Hepatocyte (in vitro differentiated cells): ENCODE measurements at regions not wholly inside any gene's neighbourhood (a gene's known extent, or its start where the extent isn't known, plus 50 kb on each side); places are given as distances from the start of the nearest gene placed in this dataset.

ENCODE experiments used
- EZH2 ChIP-seq: fragments of 200-600 bp; sonication (generic); IDR thresholded peaks from 2 replicates; pipeline ENCODE4 v1.6.1; 2016; ENCODE audit warnings: antibody characterized with exemption, mild to moderate bottlenecking, borderline replicate concordance
- TF ChIP-seq, protein P1 (sequence below): fragments of 200-600 bp; sonication (generic); IDR thresholded peaks from 2 replicates; pipeline ENCODE4 v1.5.1; 2016; ENCODE audit warnings: antibody characterized with exemption, mild to moderate bottlenecking; ENCODE audit not compliant: poor library complexity

DNA sequence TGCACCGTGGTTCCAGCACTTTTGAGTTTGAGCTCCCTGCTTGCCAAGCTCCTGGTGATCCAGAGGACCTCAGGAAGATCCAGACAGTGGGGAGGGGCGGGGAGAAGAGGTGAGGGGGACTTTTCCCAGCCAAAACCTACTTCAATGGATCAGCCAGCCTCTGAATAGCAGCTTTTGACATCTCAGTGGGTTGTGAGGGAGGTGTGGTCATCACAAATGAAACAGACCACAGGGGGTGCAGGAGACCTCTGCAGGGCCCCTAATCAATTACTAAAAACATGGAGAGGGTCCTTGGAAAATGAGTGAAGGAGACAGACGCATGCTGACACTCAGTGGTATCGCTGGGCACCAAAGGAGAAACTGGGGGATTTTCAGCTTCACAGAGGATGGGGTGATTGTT lies 372.7 kb downstream of the ZNF521 start:
- TF ChIP-seq, protein P1, sequence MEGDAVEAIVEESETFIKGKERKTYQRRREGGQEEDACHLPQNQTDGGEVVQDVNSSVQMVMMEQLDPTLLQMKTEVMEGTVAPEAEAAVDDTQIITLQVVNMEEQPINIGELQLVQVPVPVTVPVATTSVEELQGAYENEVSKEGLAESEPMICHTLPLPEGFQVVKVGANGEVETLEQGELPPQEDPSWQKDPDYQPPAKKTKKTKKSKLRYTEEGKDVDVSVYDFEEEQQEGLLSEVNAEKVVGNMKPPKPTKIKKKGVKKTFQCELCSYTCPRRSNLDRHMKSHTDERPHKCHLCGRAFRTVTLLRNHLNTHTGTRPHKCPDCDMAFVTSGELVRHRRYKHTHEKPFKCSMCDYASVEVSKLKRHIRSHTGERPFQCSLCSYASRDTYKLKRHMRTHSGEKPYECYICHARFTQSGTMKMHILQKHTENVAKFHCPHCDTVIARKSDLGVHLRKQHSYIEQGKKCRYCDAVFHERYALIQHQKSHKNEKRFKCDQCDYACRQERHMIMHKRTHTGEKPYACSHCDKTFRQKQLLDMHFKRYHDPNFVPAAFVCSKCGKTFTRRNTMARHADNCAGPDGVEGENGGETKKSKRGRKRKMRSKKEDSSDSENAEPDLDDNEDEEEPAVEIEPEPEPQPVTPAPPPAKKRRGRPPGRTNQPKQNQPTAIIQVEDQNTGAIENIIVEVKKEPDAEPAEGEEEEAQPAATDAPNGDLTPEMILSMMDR: no peak
- no peak for TF ChIP-seq EZH2
